ENCODE measurements at regions not wholly inside any gene's neighbourhood (a gene's known extent, or its start where the extent isn't known, plus 50 kb on each side); places are given as distances from the start of the nearest gene placed in this dataset.
"Not testable (repeated sequence)": the region's sequence is repeated elsewhere in the genome, so short reads cannot be mapped to it uniquely, and the experiment has no call there.

DNA sequence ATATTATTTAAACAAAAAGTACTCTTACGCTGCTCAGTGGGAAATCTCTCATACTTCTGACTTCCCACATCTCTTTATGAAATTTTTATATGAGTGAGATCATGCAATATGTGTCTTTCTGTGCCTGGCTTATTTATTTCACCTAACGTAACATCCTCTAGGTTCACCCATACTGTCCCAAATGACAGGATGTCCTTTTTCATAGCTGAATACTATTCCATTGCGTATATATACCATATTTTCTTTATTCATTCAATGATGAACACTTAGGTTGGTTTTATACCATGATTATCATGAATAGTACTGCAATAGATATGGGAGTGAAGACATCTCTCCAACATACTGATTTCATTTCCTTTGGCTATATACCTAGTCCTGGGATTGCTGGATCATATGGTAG is 57.8 kb upstream of the TPP2 start:
- in situ Hi-C loops (cut with MboI; ENCODE audit: low sequenced_read_pairs, unreplicated experiment): no loop called here
- no peak for DNase-seq (ENCODE audit: low spot score)
- TF ChIP-seq, protein P1, sequence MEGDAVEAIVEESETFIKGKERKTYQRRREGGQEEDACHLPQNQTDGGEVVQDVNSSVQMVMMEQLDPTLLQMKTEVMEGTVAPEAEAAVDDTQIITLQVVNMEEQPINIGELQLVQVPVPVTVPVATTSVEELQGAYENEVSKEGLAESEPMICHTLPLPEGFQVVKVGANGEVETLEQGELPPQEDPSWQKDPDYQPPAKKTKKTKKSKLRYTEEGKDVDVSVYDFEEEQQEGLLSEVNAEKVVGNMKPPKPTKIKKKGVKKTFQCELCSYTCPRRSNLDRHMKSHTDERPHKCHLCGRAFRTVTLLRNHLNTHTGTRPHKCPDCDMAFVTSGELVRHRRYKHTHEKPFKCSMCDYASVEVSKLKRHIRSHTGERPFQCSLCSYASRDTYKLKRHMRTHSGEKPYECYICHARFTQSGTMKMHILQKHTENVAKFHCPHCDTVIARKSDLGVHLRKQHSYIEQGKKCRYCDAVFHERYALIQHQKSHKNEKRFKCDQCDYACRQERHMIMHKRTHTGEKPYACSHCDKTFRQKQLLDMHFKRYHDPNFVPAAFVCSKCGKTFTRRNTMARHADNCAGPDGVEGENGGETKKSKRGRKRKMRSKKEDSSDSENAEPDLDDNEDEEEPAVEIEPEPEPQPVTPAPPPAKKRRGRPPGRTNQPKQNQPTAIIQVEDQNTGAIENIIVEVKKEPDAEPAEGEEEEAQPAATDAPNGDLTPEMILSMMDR (IDR thresholded peaks at IDR 0.05; ENCODE audit: borderline replicate concordance, control extremely low read depth, extremely low read depth, insufficient read depth, missing control alignments): no peak

DNA sequence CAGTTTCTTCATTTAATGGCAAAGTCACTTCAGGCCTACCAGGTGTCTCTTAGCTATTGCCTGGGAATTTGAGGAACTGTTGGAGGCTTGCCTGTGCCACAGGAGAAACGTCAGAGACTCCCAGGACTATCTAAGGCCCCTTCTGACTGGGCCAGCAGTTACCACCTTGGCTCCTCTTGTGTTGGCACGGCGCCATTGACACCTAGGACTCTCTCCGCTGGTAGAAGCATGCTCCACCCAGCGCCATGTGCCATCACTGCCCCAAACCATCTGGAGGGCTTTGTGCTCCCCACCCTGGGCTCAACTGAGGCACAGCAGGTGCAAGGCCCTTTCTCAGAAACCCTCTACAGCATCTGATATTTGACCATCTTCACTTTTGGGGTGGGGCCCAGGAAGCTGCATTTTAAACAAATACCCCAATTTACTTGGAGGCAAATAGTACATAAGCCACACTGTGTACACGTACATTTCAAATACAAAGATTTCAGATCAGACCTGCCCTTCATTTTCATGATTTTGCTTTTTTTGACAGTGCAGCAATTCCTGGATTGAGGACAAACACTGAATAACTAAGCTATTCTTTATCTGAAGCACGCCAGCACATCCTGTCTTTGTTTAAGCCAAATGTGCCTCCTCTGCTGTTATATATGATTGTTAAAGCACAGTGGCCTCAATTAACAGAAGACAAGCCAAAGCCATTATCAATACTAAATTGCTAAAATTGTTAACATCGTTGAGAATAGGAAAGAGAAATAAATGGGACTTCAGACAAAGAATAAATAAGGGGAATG is 59.9 kb upstream of the TPP2 start:
- in situ Hi-C loops (cut with MboI; ENCODE audit: low sequenced_read_pairs, unreplicated experiment): no loop called here
- DNase-seq (ENCODE audit: low spot score): no peak
- TF ChIP-seq, protein P1 (IDR thresholded peaks at IDR 0.05; ENCODE audit: borderline replicate concordance, control extremely low read depth, extremely low read depth, insufficient read depth, missing control alignments): no peak

DNA sequence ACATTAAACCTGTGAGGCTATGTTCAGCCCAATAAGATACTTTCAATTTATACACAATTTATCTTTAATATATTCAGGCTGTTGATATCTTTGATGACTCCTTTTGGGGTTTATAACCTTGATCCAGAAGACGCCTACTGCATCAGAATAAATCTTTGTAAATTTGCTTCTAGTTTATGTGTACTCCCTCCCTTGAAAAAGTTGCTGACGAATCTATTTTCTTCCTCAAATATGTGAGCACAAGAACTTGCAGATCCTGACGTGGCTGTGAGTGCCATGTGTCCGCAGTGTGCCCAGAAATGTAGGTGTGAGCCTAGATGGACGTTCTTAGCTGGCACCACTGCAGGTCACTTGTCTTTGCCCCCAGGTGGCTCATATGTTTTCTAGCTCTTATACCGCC is 60.6 kb upstream of the TPP2 start:
- TF ChIP-seq, protein P1 (IDR thresholded peaks at IDR 0.05; ENCODE audit: borderline replicate concordance, control extremely low read depth, extremely low read depth, insufficient read depth, missing control alignments): no peak
- DNase-seq (ENCODE audit: low spot score): no peak
- in situ Hi-C loops (cut with MboI; ENCODE audit: low sequenced_read_pairs, unreplicated experiment): no loop called here

DNA sequence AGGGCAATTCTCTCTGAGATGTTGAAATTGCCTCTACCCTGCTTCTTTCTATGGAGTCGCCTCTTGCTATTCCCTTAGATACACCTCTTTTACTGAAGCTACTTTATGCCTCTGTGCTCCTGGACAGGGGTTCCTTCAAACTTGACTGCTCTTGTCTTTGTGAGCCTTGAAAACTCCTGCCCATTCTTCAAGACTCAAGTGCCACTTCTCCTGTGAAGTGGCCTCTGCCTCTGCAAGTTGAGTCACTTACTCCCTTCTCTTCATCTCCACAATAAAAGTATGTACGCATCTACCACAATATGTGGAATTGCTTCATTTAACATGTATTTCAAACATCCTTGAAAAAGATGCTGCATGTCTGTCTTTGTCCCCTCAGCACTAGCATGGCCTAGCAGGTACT is 66.0 kb upstream of the TPP2 start:
- no peak for DNase-seq (ENCODE audit: low spot score)
- TF ChIP-seq, protein P1 (IDR thresholded peaks at IDR 0.05; ENCODE audit: borderline replicate concordance, control extremely low read depth, extremely low read depth, insufficient read depth, missing control alignments): no peak
- in situ Hi-C loops (cut with MboI; ENCODE audit: low sequenced_read_pairs, unreplicated experiment): no loop called here

DNA sequence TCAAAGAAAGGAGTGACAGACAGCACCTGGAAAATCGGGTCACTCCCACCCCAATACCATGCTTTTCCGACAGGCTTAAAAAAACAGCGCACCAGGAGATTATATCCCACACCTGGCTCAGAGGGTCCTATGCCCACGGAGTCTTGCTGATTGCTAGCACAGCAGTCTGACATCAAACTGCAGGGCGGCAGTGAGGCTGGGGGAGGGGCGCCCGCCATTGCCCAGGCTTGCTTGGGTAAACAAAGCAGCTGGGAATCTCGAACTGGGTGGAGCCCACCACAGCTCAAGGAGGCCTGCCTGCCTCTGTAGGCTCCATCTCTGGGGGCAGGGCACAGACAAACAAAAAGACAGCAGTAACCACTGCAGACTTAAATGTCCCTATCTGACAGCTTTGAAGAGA is 74.5 kb upstream of the TPP2 start:
- in situ Hi-C loops (cut with MboI; ENCODE audit: low sequenced_read_pairs, unreplicated experiment); DNase-seq (ENCODE audit: low spot score): not testable (repeated sequence)

DNA sequence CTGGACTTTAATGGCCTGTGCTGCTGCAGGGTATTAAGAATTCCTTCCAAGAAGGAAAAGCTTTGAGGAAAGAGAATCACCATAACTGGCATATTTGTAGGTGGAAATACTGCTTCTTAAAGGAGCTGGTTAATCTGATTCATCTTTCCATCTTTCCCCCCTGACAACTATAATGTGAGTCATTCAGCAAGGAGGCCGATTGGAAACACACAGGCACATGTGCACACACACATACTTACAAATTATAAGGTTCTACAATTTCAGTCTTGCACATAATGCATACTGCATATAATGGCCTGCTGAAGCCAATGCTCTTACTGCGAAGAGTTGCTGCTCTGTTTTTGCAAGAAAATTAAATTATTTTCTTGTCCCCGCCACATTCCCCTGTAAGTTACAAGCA is 78.8 kb upstream of the TPP2 start:
- TF ChIP-seq, protein P1 (IDR thresholded peaks at IDR 0.05; ENCODE audit: borderline replicate concordance, control extremely low read depth, extremely low read depth, insufficient read depth, missing control alignments): no peak
- DNase-seq (ENCODE audit: low spot score): no peak
- in situ Hi-C loops (cut with MboI; ENCODE audit: low sequenced_read_pairs, unreplicated experiment): no loop called here

DNA sequence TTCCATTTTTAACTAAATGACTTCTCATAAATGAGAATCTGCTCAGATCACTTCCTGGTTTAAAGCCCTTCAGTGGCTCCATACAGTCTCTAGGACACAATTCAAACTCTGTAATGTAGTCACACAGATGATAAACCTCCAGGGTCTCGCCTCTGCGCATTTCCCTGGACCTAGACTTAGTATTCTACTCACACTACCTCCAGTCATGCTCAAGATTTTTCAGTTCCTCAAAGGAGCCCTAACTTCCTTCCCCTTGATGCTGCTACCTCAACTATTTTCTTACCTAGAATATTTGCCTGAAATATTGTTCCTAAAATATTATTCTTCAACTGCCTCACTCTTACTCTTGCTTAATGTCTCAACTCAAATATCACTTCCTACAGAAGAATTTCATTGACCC is 86.7 kb upstream of the TPP2 start:
- in situ Hi-C loops (cut with MboI; ENCODE audit: low sequenced_read_pairs, unreplicated experiment): no loop called here
- TF ChIP-seq, protein P1 (IDR thresholded peaks at IDR 0.05; ENCODE audit: borderline replicate concordance, control extremely low read depth, extremely low read depth, insufficient read depth, missing control alignments): no peak
- no peak for DNase-seq (ENCODE audit: low spot score)

All from GM13976 (cell line).